ENCODE measurements at regions not wholly inside any gene's neighbourhood (a gene's known extent, or its start where the extent isn't known, plus 50 kb on each side); places are given as distances from the start of the nearest gene placed in this dataset.

- no peaks in the 10 kb centered on the region for H3K79me2 ChIP-seq (ENCODE audit: low read length)
- no peak overlapping the region for H3K9ac ChIP-seq (ENCODE audit: low read length)
- no peak for DNase-seq
- H3K4me2 ChIP-seq (ENCODE audit: low read depth, low read length), result no peak overlapping the region
- H4K20me1 ChIP-seq (ENCODE audit: insufficient read depth, low read length), result no peaks in the 10 kb centered on the region
- no peaks in the 10 kb centered on the region for H3K4me1 ChIP-seq (ENCODE audit: low read length)
- H3K27me3 ChIP-seq (replicated peaks; ENCODE audit: insufficient read depth, low read length), result no peaks in the 10 kb centered on the region
- no peaks in the 10 kb centered on the region for H3F3A ChIP-seq (ENCODE audit: insufficient read depth, low read length)
- no peak overlapping the region for H3K27ac ChIP-seq (ENCODE audit: low read length)
- no peaks in the 10 kb centered on the region for H3K9me3 ChIP-seq (replicated peaks; ENCODE audit: insufficient read depth, low read length)
- TF ChIP-seq, protein P1, sequence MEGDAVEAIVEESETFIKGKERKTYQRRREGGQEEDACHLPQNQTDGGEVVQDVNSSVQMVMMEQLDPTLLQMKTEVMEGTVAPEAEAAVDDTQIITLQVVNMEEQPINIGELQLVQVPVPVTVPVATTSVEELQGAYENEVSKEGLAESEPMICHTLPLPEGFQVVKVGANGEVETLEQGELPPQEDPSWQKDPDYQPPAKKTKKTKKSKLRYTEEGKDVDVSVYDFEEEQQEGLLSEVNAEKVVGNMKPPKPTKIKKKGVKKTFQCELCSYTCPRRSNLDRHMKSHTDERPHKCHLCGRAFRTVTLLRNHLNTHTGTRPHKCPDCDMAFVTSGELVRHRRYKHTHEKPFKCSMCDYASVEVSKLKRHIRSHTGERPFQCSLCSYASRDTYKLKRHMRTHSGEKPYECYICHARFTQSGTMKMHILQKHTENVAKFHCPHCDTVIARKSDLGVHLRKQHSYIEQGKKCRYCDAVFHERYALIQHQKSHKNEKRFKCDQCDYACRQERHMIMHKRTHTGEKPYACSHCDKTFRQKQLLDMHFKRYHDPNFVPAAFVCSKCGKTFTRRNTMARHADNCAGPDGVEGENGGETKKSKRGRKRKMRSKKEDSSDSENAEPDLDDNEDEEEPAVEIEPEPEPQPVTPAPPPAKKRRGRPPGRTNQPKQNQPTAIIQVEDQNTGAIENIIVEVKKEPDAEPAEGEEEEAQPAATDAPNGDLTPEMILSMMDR (IDR thresholded peaks at IDR 0.05; ENCODE audit: low read length), result no peak
- TF ChIP-seq EZH2 (optimal IDR thresholded peaks at IDR 0.05; ENCODE audit: low read depth, low read length), result no peak
- no peak for TF ChIP-seq EZH2phosphoT487 (IDR thresholded peaks at IDR 0.05; ENCODE audit: low read length)
- no peak overlapping the region for H3K4me3 ChIP-seq (ENCODE audit: low read length)
- H3K9me2 ChIP-seq (replicated peaks; ENCODE audit: insufficient read depth, low read length), result no peaks in the 10 kb centered on the region
- H3K36me3 ChIP-seq (replicated peaks; ENCODE audit: insufficient read depth, low read length), result no peaks in the 10 kb centered on the region
- H2AFZ ChIP-seq (ENCODE audit: low read length), result no peak overlapping the region
These were observed 915.0 kb downstream of the CDH11 start for GRCh38 chr16:64206862-64207261.

DNA sequence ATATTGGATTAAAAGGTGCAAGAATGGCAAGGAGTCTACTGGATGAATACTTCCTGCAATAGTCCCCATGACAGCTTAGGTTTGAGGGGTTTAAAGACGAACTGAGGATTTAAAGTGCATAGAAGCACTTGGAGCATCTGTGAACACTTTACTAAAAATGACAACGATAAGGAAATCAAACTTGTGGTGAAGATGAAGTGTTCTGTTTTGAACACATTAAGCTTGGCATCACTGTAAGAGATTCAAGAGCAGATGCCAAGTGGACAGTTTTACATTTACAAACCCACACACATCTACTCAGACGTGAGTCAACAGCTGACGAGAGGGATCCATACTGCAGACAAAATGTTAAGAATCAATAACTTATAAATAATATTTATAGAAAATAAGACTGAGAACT lies 918.7 kb downstream of the CDH11 start:
- Histone ChIP-seq H3K27ac (ENCODE audit: low read length) (no peak overlapping the region), H3K4me3 (ENCODE audit: low read length) (no peak overlapping the region), H3K4me2 (ENCODE audit: low read depth, low read length) (no peak overlapping the region), H3K9ac (ENCODE audit: low read length) (no peak overlapping the region), H3K27me3 (replicated peaks; ENCODE audit: insufficient read depth, low read length) (no peaks in the 10 kb centered on the region), H3K79me2 (ENCODE audit: low read length) (no peaks in the 10 kb centered on the region), H2AFZ (ENCODE audit: low read length) (no peak overlapping the region), H3K36me3 (replicated peaks; ENCODE audit: insufficient read depth, low read length) (no peaks in the 10 kb centered on the region), H4K20me1 (ENCODE audit: insufficient read depth, low read length) (no peaks in the 10 kb centered on the region), H3K9me3 (replicated peaks; ENCODE audit: insufficient read depth, low read length) (no peaks in the 10 kb centered on the region), H3F3A (ENCODE audit: insufficient read depth, low read length) (no peaks in the 10 kb centered on the region), H3K4me1 (ENCODE audit: low read length) (no peaks in the 10 kb centered on the region), H3K9me2 (replicated peaks; ENCODE audit: insufficient read depth, low read length) (no peaks in the 10 kb centered on the region)
- no peak for TF ChIP-seq EZH2phosphoT487 (IDR thresholded peaks at IDR 0.05; ENCODE audit: low read length)
- TF ChIP-seq, protein P1 (IDR thresholded peaks at IDR 0.05; ENCODE audit: low read length), result no peak
- no peak for TF ChIP-seq EZH2 (optimal IDR thresholded peaks at IDR 0.05; ENCODE audit: low read depth, low read length)
- no peak for DNase-seq

GRCh38 chr16:64202571-64202970 lies 919.3 kb downstream of the CDH11 start:
- Histone ChIP-seq H3K27ac (ENCODE audit: low read length) (no peak overlapping the region), H3K9me2 (replicated peaks; ENCODE audit: insufficient read depth, low read length) (no peaks in the 10 kb centered on the region), H3K36me3 (replicated peaks; ENCODE audit: insufficient read depth, low read length) (no peaks in the 10 kb centered on the region), H3K4me2 (ENCODE audit: low read depth, low read length) (no peak overlapping the region), H4K20me1 (ENCODE audit: insufficient read depth, low read length) (no peaks in the 10 kb centered on the region), H3K4me1 (ENCODE audit: low read length) (no peaks in the 10 kb centered on the region), H3K9me3 (replicated peaks; ENCODE audit: insufficient read depth, low read length) (no peaks in the 10 kb centered on the region), H3K27me3 (replicated peaks; ENCODE audit: insufficient read depth, low read length) (no peaks in the 10 kb centered on the region), H3K79me2 (ENCODE audit: low read length) (no peaks in the 10 kb centered on the region), H3K4me3 (ENCODE audit: low read length) (no peak overlapping the region), H3F3A (ENCODE audit: insufficient read depth, low read length) (no peaks in the 10 kb centered on the region), H2AFZ (ENCODE audit: low read length) (no peak overlapping the region), H3K9ac (ENCODE audit: low read length) (no peak overlapping the region)
- TF ChIP-seq EZH2 (optimal IDR thresholded peaks at IDR 0.05; ENCODE audit: low read depth, low read length) (no peak), EZH2phosphoT487 (IDR thresholded peaks at IDR 0.05; ENCODE audit: low read length) (no peak)
- TF ChIP-seq, protein P1 (IDR thresholded peaks at IDR 0.05; ENCODE audit: low read length), result no peak
- DNase-seq, result no peak
